Liver (tissue), 8 donors: ENCODE measurements at regions not wholly inside any gene's neighbourhood (a gene's known extent, or its start where the extent isn't known, plus 50 kb on each side); places are given as distances from the start of the nearest gene placed in this dataset.

ENCODE experiments used
- DNase-seq: peaks from one replicate; pipeline ENCODE4 v3.0.0-alpha.2; 2017; ENCODE audit warnings: low spot score
- H3K27ac ChIP-seq, 2 donors: one replicate each; pipeline ENCODE4 v1.7.0; 2013; ENCODE audit warnings: inconsistent platforms in 2 of 2, low read length in 2 of 2, control low read depth in 1 of 2, low read depth in 1 of 2, mild to moderate bottlenecking in 1 of 2
- H3K27me3 ChIP-seq, 4 donors: one replicate each; pipeline versions ENCODE4 v1.6.1 to v1.7.0; 2013; ENCODE audit warnings: low read length in 3 of 4, inconsistent platforms in 1 of 4, mild to moderate bottlenecking in 1 of 4, moderate library complexity in 1 of 4; ENCODE audit not compliant: control insufficient read depth in 4 of 4, insufficient read depth in 4 of 4
- H3K36me3 ChIP-seq, 4 donors: one replicate each; pipeline versions ENCODE4 v1.6.1 to v1.7.0; 2013; ENCODE audit warnings: low read length in 3 of 4, mild to moderate bottlenecking in 3 of 4, low read depth in 1 of 4, moderate library complexity in 1 of 4; ENCODE audit not compliant: control insufficient read depth in 4 of 4, insufficient read depth in 3 of 4
- H3K4me1 ChIP-seq, 4 donors: one replicate each; pipeline versions ENCODE4 v1.6.1 to v1.7.0; 2013; ENCODE audit warnings: low read length in 3 of 4, mild to moderate bottlenecking in 3 of 4, moderate library complexity in 1 of 4; ENCODE audit not compliant: control insufficient read depth in 4 of 4, insufficient read depth in 4 of 4
- H3K4me3 ChIP-seq, 3 donors: one replicate each; pipeline versions ENCODE4 v1.6.1 to v1.7.0; 2013; ENCODE audit warnings: low read length in 3 of 3, control low read depth in 1 of 3, low read depth in 1 of 3, mild to moderate bottlenecking in 1 of 3
- H3K9ac ChIP-seq, 2 donors: one replicate each; pipeline ENCODE4 v1.7.0; 2013; ENCODE audit warnings: low read length in 2 of 2, mild to moderate bottlenecking in 2 of 2, moderate library complexity in 2 of 2, control low read depth in 1 of 2, low read depth in 1 of 2
- H3K9me3 ChIP-seq, 4 donors: one replicate each; pipeline versions ENCODE4 v1.6.1 to v1.7.0; 2013; ENCODE audit warnings: low read length in 3 of 4; ENCODE audit not compliant: control insufficient read depth in 4 of 4
- EGR1 ChIP-seq, 2 donors: IDR thresholded peaks; 2 replicates each; pipeline ENCODE4 v1.6.1; 2016 to 2018; ENCODE audit warnings: antibody characterized with exemption in 2 of 2, low read depth in 2 of 2
- FOXA1 ChIP-seq: IDR thresholded peaks from 2 replicates; pipeline ENCODE4 v1.6.1; 2016; ENCODE audit warnings: antibody characterized with exemption
- FOXA2 ChIP-seq: IDR thresholded peaks from 2 replicates; pipeline ENCODE4 v1.6.1; 2016; ENCODE audit warnings: antibody characterized with exemption
- GABPA ChIP-seq, 2 donors: IDR thresholded peaks in 1 of 2; conservative IDR thresholded peaks in 1 of 2; 2 replicates each; pipeline ENCODE4 v1.6.1; 2016; ENCODE audit warnings: antibody characterized with exemption in 2 of 2, mild to moderate bottlenecking in 1 of 2, moderate library complexity in 1 of 2
- HNF4A ChIP-seq, 2 donors: conservative IDR thresholded peaks; 2 replicates each; pipeline ENCODE4 v1.6.1; 2016; ENCODE audit warnings: antibody characterized with exemption in 2 of 2, mild to moderate bottlenecking in 2 of 2
- HNF4G ChIP-seq: IDR thresholded peaks from 2 replicates; pipeline ENCODE4 v1.6.1; 2016; ENCODE audit warnings: antibody characterized with exemption
- JUND ChIP-seq, 2 donors: IDR thresholded peaks; 2 replicates each; pipeline ENCODE4 v1.6.1; 2016; ENCODE audit warnings: antibody characterized with exemption in 2 of 2
- NR2F2 ChIP-seq: IDR thresholded peaks from 2 replicates; pipeline ENCODE4 v1.6.1; 2016; ENCODE audit warnings: antibody characterized with exemption
- RAD21 ChIP-seq, 2 donors: IDR thresholded peaks; 2 replicates each; pipeline ENCODE4 v1.6.1; 2016; ENCODE audit warnings: antibody characterized with exemption in 2 of 2, mild to moderate bottlenecking in 2 of 2
- RXRA ChIP-seq, 2 donors: IDR thresholded peaks; 2 replicates each; pipeline ENCODE4 v1.6.1; 2017 to 2018; ENCODE audit warnings: antibody characterized with exemption in 2 of 2, mild to moderate bottlenecking in 1 of 2
- SP1 ChIP-seq: IDR thresholded peaks from 2 replicates; pipeline ENCODE4 v1.6.1; 2018; ENCODE audit warnings: antibody characterized with exemption, mild to moderate bottlenecking
- TAF1 ChIP-seq: conservative IDR thresholded peaks from 2 replicates; pipeline ENCODE4 v1.6.1; 2016; ENCODE audit warnings: antibody characterized with exemption, mild to moderate bottlenecking
- YY1 ChIP-seq: IDR thresholded peaks from 2 replicates; pipeline ENCODE4 v1.6.1; 2016; ENCODE audit warnings: antibody characterized with exemption, mild to moderate bottlenecking
- WGBS: extraction: QIAGEN DNeasy Blood & Tissue Kit; methylation state at CpG from one replicate; pipeline ENCODE4 v1.1.7; 2013; 5-methylcytosine and 5-hydroxymethylcytosine counted together
- TF ChIP-seq, protein P1 (sequence below): IDR thresholded peaks from 2 replicates; pipeline ENCODE4 v1.6.1; 2016; ENCODE audit warnings: antibody characterized with exemption
- TF ChIP-seq, protein P2 (sequence below): fragments of 150-350 bp; IDR thresholded peaks from 2 replicates; pipeline ENCODE4 v1.5.1; 2017; ENCODE audit warnings: improper control_type of control experiment, low read depth, low read length; ENCODE audit not compliant: missing input control
- TF ChIP-seq, protein P3 (sequence below): IDR thresholded peaks from 2 replicates; pipeline ENCODE4 v1.6.1; 2016; ENCODE audit warnings: antibody characterized with exemption
- TF ChIP-seq, protein P4 (sequence below): IDR thresholded peaks from 2 replicates; pipeline ENCODE4 v1.6.1; 2016; ENCODE audit warnings: antibody characterized with exemption
- TF ChIP-seq, protein P5 (sequence below): IDR thresholded peaks from 2 replicates; pipeline ENCODE4 v1.6.1; 2016; ENCODE audit warnings: antibody characterized with exemption, mild to moderate bottlenecking
- donor health status: healthy.
- donor health status: healthy.
- donor health status: healthy.
- donor health status: healthy.
- donor health status: healthy.

DNA sequence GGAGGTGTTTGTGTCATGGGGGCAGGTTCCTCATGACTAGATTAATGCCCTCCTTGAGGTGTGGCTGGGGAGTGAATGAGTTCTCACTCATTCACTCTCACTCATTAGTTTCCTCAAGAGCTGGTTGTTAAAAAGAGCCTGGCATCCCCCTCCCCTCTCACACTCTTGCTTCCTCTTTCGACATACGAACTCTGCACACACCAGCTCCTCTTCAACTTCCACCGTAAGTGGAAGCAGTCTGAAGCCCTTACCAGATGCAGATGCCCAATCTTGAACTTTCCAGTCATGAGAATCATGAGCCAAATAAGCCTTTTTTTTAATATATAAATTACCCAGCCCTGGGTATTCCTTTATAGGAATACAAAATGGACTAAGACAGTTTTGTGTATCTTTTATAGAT lies 82.5 kb downstream of the SPRY4 start:
- Histone ChIP-seq H3K4me3 (no peak overlapping the region), H3K36me3 (no peaks in the 10 kb centered on the region), H3K4me1 (peaks cover 0 to 14% (median 8%) of the 10 kb centered on the region in 4 donors), H3K9me3 (peaks cover 0 to 2% (median 0%) of the 10 kb centered on the region in 4 donors), H3K27me3 (no peaks in the 10 kb centered on the region), H3K27ac (no peak overlapping the region), H3K9ac (no peak overlapping the region)
- TF ChIP-seq, protein P1, sequence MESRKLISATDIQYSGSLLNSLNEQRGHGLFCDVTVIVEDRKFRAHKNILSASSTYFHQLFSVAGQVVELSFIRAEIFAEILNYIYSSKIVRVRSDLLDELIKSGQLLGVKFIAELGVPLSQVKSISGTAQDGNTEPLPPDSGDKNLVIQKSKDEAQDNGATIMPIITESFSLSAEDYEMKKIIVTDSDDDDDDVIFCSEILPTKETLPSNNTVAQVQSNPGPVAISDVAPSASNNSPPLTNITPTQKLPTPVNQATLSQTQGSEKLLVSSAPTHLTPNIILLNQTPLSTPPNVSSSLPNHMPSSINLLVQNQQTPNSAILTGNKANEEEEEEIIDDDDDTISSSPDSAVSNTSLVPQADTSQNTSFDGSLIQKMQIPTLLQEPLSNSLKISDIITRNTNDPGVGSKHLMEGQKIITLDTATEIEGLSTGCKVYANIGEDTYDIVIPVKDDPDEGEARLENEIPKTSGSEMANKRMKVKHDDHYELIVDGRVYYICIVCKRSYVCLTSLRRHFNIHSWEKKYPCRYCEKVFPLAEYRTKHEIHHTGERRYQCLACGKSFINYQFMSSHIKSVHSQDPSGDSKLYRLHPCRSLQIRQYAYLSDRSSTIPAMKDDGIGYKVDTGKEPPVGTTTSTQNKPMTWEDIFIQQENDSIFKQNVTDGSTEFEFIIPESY: no peak
- TF ChIP-seq, protein P2, sequence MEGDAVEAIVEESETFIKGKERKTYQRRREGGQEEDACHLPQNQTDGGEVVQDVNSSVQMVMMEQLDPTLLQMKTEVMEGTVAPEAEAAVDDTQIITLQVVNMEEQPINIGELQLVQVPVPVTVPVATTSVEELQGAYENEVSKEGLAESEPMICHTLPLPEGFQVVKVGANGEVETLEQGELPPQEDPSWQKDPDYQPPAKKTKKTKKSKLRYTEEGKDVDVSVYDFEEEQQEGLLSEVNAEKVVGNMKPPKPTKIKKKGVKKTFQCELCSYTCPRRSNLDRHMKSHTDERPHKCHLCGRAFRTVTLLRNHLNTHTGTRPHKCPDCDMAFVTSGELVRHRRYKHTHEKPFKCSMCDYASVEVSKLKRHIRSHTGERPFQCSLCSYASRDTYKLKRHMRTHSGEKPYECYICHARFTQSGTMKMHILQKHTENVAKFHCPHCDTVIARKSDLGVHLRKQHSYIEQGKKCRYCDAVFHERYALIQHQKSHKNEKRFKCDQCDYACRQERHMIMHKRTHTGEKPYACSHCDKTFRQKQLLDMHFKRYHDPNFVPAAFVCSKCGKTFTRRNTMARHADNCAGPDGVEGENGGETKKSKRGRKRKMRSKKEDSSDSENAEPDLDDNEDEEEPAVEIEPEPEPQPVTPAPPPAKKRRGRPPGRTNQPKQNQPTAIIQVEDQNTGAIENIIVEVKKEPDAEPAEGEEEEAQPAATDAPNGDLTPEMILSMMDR: no peak
- TF ChIP-seq, protein P3, sequence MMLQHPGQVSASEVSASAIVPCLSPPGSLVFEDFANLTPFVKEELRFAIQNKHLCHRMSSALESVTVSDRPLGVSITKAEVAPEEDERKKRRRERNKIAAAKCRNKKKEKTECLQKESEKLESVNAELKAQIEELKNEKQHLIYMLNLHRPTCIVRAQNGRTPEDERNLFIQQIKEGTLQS: no peak
- TF ChIP-seq NR2F2: no peak
- TF ChIP-seq TAF1: no peak
- TF ChIP-seq RAD21 (IDR thresholded peaks at IDR 0.05): no peak
- no peak for TF ChIP-seq YY1
- no peak for DNase-seq
- WGBS: 82% methylated on average over 3 of the region's 3 CpGs

DNA sequence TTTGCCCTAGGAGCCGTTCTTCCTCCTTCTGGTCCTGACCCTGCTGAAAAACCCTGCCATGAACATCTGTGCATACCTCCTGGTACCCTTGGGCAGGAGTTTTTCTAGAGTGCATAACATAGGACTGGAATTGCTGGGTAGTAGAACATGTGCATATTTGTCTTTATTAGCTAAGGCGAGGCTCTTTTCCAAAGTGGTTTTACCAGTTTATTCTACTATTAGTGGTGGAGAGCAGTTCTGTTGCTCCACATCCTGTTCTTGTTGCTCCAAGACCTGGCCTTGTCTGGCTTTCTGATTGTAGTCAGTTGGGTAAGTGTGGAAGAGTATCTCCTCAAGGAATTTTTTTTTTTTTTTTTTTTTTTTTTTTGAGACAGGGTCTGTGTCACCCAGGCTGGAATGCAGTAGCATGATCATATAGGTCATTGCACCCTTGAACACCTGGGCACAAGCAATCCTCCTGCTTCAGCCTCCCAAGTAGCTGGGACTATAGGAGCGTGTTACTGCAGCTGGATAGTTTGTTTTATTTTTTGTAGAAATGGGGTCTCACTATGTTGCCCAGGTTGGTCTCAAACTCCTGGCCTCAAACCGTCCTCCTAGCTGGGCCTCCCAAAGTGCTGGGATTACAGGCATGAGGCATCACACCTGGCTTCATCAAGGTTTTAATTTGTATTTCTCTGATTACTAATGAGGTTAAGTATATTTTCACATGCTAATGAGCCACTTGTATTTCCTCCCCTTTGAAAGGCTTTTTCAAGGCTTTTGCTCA lies 85.2 kb downstream of the SPRY4 start:
- WGBS: 95% methylated on average over 4 of the region's 4 CpGs
- peaks cover 0 to 2% (median 0%) of the 10 kb centered on the region in 4 donors for H3K9me3 ChIP-seq
- TF ChIP-seq RAD21 (IDR thresholded peaks at IDR 0.05) (no peak), YY1 (no peak), FOXA1 (no peak), HNF4A (conservative IDR thresholded peaks at IDR 0.05) (no peak), TAF1 (no peak), JUND (IDR thresholded peaks at IDR 0.05) (no peak), RXRA (IDR thresholded peaks at IDR 0.05) (no peak), NR2F2 (no peak), HNF4G (no peak), GABPA (IDR thresholded peaks at IDR 0.05 in 1 of 2, conservative IDR thresholded peaks at IDR 0.05 in 1 of 2) (no peak), SP1 (no peak), EGR1 (IDR thresholded peaks at IDR 0.05; ENCODE audit: low read depth in 2 of 2) (no peak), FOXA2 (no peak)
- TF ChIP-seq, protein P4, sequence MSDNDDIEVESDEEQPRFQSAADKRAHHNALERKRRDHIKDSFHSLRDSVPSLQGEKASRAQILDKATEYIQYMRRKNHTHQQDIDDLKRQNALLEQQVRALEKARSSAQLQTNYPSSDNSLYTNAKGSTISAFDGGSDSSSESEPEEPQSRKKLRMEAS: no peak
- TF ChIP-seq, protein P1: no peak
- TF ChIP-seq, protein P2: no peak
- TF ChIP-seq, protein P5, sequence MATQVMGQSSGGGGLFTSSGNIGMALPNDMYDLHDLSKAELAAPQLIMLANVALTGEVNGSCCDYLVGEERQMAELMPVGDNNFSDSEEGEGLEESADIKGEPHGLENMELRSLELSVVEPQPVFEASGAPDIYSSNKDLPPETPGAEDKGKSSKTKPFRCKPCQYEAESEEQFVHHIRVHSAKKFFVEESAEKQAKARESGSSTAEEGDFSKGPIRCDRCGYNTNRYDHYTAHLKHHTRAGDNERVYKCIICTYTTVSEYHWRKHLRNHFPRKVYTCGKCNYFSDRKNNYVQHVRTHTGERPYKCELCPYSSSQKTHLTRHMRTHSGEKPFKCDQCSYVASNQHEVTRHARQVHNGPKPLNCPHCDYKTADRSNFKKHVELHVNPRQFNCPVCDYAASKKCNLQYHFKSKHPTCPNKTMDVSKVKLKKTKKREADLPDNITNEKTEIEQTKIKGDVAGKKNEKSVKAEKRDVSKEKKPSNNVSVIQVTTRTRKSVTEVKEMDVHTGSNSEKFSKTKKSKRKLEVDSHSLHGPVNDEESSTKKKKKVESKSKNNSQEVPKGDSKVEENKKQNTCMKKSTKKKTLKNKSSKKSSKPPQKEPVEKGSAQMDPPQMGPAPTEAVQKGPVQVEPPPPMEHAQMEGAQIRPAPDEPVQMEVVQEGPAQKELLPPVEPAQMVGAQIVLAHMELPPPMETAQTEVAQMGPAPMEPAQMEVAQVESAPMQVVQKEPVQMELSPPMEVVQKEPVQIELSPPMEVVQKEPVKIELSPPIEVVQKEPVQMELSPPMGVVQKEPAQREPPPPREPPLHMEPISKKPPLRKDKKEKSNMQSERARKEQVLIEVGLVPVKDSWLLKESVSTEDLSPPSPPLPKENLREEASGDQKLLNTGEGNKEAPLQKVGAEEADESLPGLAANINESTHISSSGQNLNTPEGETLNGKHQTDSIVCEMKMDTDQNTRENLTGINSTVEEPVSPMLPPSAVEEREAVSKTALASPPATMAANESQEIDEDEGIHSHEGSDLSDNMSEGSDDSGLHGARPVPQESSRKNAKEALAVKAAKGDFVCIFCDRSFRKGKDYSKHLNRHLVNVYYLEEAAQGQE: no peak
- TF ChIP-seq, protein P3: no peak
- DNase-seq: no peak
- H3K27me3 ChIP-seq: no peaks in the 10 kb centered on the region
- H3K9ac ChIP-seq: no peak overlapping the region
- no peak overlapping the region for H3K27ac ChIP-seq
- no peak overlapping the region for H3K4me3 ChIP-seq
- no peaks in the 10 kb centered on the region for H3K4me1 ChIP-seq
- H3K36me3 ChIP-seq: no peaks in the 10 kb centered on the region
